ENCODE measurements at regions not wholly inside any gene's neighbourhood (a gene's known extent, or its start where the extent isn't known, plus 50 kb on each side); places are given as distances from the start of the nearest gene placed in this dataset.

DNA sequence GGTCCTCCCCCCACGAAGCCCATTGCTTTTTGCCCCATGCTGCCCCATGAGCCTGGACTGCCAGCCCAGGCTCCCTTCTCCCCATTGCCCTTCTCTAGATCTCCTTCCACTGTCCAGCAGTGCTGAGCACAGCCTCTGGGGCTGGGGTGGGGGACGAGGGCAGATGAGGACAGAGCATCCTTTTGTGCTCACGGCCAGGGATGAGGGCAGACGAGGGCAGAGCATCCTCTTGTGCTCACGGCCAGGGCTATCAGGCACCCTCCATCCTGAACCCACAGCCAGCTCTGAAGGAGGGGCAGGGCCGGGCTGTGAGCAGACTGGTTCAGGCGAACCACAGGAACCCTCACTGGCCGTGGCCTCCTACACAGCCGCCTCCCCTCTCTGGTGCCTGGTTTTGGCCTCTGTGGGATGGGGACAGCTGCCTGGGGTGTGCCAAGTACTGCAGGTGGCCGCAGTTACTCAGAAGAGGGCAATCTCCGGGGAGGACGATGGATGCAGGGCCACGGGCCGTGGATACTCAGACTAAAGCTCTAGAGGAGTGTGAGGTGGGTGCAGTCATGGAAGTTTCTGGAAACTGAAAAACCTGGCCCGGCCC, 1258.8 kb downstream of the BRD1 start:
- in situ Hi-C loops (cut with HindIII; ENCODE audit: low sequenced_read_pairs), result no loop called here
- no peak for DNase-seq (ENCODE audit: low read depth)
- H3K4me3 ChIP-seq (ENCODE audit: low read depth, low read length), result no peak overlapping the region
- TF ChIP-seq, protein P1, sequence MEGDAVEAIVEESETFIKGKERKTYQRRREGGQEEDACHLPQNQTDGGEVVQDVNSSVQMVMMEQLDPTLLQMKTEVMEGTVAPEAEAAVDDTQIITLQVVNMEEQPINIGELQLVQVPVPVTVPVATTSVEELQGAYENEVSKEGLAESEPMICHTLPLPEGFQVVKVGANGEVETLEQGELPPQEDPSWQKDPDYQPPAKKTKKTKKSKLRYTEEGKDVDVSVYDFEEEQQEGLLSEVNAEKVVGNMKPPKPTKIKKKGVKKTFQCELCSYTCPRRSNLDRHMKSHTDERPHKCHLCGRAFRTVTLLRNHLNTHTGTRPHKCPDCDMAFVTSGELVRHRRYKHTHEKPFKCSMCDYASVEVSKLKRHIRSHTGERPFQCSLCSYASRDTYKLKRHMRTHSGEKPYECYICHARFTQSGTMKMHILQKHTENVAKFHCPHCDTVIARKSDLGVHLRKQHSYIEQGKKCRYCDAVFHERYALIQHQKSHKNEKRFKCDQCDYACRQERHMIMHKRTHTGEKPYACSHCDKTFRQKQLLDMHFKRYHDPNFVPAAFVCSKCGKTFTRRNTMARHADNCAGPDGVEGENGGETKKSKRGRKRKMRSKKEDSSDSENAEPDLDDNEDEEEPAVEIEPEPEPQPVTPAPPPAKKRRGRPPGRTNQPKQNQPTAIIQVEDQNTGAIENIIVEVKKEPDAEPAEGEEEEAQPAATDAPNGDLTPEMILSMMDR (IDR thresholded peaks at IDR 0.05; ENCODE audit: low read depth, low read length, missing control alignments), result no peak

DNA sequence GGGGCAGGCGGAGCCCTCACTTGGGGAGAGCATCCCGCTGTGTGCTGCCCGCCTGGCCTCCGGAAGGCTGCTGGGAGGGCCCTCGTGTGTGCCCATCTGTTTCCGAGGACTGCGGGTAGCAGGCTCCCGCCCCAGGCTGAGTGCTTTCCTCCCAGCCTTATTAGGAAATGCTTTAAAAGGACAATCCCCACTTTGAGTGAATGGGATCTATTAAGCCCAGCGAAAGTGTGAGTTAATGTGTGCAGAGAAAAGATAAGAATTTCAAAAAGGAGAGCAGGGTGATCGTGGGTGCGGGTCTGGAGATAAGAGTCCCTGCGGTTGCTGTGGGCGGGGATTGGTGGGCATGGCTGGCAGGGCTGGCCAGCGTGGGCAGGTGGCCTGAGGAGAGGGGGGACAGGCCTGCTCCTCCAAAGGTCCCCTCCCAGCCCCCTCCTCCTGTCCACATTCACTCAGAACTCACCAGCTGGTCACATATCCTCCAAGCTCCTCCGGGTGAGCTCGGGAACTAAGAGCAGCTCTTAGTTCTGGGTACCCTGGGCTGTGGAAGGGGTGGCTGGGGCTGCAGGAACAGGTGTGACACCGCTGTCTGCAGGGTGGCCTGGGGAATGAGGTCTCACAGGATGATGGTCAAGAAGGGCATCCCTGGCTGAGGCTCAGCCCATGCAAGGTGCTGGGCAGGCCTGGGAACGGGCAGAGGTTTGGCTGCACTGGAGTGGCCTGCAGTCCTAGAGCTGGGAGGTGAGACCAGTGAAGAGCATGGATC, 1260.3 kb downstream of the BRD1 start:
- H3K4me3 ChIP-seq (ENCODE audit: low read depth, low read length), result no peak overlapping the region
- DNase-seq (ENCODE audit: low read depth), result no peak
- in situ Hi-C loops (cut with HindIII; ENCODE audit: low sequenced_read_pairs), result no loop called here
- TF ChIP-seq, protein P1 (IDR thresholded peaks at IDR 0.05; ENCODE audit: low read depth, low read length, missing control alignments), result no peak

DNA sequence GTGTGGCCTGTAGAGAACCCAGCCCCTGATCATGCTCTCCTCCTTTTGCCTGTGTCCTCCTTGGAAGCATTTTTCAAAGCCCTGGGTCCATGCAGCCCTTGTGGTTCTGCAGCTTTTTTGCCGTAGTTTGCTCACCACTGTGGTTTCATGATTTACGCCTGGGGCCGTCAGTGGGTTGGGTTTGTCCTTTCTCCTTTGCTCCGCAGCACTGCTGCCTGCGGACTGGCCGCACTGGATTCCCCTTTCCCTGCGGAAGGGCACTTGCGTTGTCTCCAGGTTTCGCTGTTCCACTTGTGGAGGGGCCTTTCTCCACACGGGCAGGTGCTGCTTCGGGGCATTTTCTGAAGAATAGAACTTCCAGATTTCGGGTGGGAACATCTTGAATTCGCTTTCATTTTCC, 1260.9 kb downstream of the BRD1 start:
- in situ Hi-C loops (cut with HindIII; ENCODE audit: low sequenced_read_pairs), result no loop called here
- no peak overlapping the region for H3K4me3 ChIP-seq (ENCODE audit: low read depth, low read length)
- TF ChIP-seq, protein P1 (IDR thresholded peaks at IDR 0.05; ENCODE audit: low read depth, low read length, missing control alignments), result no peak
- no peak for DNase-seq (ENCODE audit: low read depth)

DNA sequence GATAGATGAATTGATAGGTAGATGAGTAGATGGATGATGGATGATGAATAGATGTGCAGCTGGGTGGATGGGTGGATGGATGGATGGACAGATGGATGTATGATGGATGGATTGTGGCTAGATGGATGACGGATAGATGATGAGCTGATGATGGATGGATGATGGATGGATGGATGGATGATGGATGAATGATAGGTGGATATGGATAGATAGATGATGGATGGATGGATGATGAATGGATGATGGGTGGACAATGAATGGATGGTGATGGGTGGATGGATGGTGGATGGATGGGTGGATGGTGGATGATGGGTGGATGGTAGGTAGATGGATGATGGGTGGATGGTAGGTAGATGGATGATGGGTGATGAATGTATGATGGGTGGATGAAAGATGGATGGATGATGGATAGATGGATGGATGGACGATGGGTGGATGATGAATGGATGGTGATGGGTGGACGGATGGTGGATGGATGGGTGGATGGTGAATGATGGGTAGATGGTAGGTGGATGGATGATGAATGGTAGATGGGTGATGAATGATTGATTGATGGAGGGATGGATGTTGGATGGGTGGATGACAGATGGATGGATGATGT, 1261.7 kb downstream of the BRD1 start:
- TF ChIP-seq, protein P1 (IDR thresholded peaks at IDR 0.05; ENCODE audit: low read depth, low read length, missing control alignments), result no peak
- in situ Hi-C loops (cut with HindIII; ENCODE audit: low sequenced_read_pairs), result no loop called here
- H3K4me3 ChIP-seq (ENCODE audit: low read depth, low read length), result no peak overlapping the region
- no peak for DNase-seq (ENCODE audit: low read depth)

DNA sequence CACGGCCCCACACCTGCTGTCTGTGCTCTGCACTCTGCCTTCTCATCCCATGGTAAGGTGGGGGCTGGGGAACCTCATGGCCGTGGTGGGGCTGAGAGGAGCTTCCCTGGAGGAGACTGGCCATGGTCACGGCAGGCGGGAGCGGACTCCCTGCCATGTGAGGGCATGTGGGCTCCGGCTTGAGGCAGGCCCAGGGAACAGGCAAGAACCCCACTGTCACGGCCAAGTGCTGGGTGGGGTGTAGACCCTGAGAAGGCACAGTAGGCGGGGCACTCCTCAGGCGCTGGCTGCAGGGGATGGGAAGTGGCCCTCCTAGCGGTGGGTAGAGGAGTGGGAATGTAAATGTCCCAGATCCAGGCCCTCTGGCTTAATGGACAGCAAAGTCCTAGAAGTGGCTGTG, 1262.7 kb downstream of the BRD1 start:
- no peak for DNase-seq (ENCODE audit: low read depth)
- H3K4me3 ChIP-seq (ENCODE audit: low read depth, low read length), result no peak overlapping the region
- in situ Hi-C loops (cut with HindIII; ENCODE audit: low sequenced_read_pairs), result no loop called here
- TF ChIP-seq, protein P1 (IDR thresholded peaks at IDR 0.05; ENCODE audit: low read depth, low read length, missing control alignments), result no peak

DNA sequence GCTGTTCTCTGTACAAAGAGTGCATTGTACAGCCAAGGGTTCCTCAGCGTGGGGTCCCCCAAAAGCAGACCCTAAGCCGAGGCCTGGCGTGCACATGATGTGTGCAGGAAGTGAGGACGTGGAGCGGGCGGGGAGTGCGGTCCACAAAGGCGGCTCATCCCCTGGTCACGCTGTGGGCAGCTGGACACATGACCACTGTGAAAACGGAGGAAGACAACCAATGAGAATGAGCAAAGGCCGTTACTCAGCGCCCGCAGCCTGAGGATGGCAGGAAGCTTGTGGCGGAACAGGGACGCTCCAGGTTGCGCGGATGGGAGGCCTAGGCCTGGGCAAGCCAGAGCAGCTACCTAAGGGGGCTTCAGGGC, 1263.7 kb downstream of the BRD1 start:
- in situ Hi-C loops (cut with HindIII; ENCODE audit: low sequenced_read_pairs), result no loop called here

More for the DNA sequence above, 1263.7 kb downstream of the BRD1 start:
- DNase-seq (ENCODE audit: low read depth), result no peak
- no peak overlapping the region for H3K4me3 ChIP-seq (ENCODE audit: low read depth, low read length)
- TF ChIP-seq, protein P1 (IDR thresholded peaks at IDR 0.05; ENCODE audit: low read depth, low read length, missing control alignments), result no peak
